ENCODE measurements at regions not wholly inside any gene's neighbourhood (a gene's known extent, or its start where the extent isn't known, plus 50 kb on each side); places are given as distances from the start of the nearest gene placed in this dataset.

- ChIA-PET POLR2A (no interaction called here), CTCF (no interaction called here)
- no peaks in the 10 kb centered on the region for H3K36me3 ChIP-seq (ENCODE audit: insufficient read depth, low read length)
- intact Hi-C loops (cut with DNase I, micrococcal nuclease): no loop called here
- Mint-ChIP-seq H3K4me3 (no peak overlapping the region), H3K4me1 (ENCODE audit: low read depth) (no peaks in the 10 kb centered on the region), H3K36me3 (ENCODE audit: low read depth) (no peaks in the 10 kb centered on the region), H3K27me3 (no peaks in the 10 kb centered on the region), H3K9me3 (peaks cover 19% of the 10 kb centered on the region), H3K27ac (no peak overlapping the region)
- ATAC-seq (ENCODE audit: poor library complexity): no peak
- H3K27me3 ChIP-seq (ENCODE audit: control insufficient read depth in 1 of 2, insufficient read depth in 2 of 2, low read length in 2 of 2): no peaks in the 10 kb centered on the region
- H3K9me3 ChIP-seq (ENCODE audit: control insufficient read depth in 1 of 2, insufficient read depth in 1 of 2, low read length in 2 of 2): peaks cover 4 to 15% of the 10 kb centered on the region in 2 experiments
- no peak for TF ChIP-seq CTCF (IDR thresholded peaks at IDR 0.05)
- H3K27ac ChIP-seq (ENCODE audit: low read depth in 1 of 2, low read length in 2 of 2): no peak overlapping the region
- H3K4me3 ChIP-seq (ENCODE audit: low read length): no peak overlapping the region
- no peak for DNase-seq
- no peaks in the 10 kb centered on the region for H3K4me1 ChIP-seq (ENCODE audit: insufficient read depth, low read length)
Measured at GRCh38 chr4:63814171-63814964, 594.9 kb downstream of the TECRL start.

GRCh38 chr4:63799166-63799565 lies 610.1 kb downstream of the TECRL start:
- Histone ChIP-seq H3K4me1 (ENCODE audit: insufficient read depth, low read length) (no peaks in the 10 kb centered on the region), H3K36me3 (ENCODE audit: insufficient read depth, low read length) (no peaks in the 10 kb centered on the region), H3K9me3 (ENCODE audit: control insufficient read depth in 1 of 2, insufficient read depth in 1 of 2, low read length in 2 of 2) (peaks cover 0 to 4% of the 10 kb centered on the region in 2 experiments), H3K27ac (ENCODE audit: low read depth in 1 of 2, low read length in 2 of 2) (no peak overlapping the region), H3K4me3 (ENCODE audit: low read length) (no peak overlapping the region), H3K27me3 (ENCODE audit: control insufficient read depth in 1 of 2, insufficient read depth in 2 of 2, low read length in 2 of 2) (no peaks in the 10 kb centered on the region)
- intact Hi-C loops (cut with DNase I, micrococcal nuclease): no loop called here
- ChIA-PET CTCF (no interaction called here), POLR2A (no interaction called here)
- Mint-ChIP-seq H3K4me1 (ENCODE audit: low read depth) (no peaks in the 10 kb centered on the region), H3K27ac (no peak overlapping the region), H3K36me3 (ENCODE audit: low read depth) (no peaks in the 10 kb centered on the region), H3K9me3 (peaks cover 14% of the 10 kb centered on the region), H3K27me3 (no peaks in the 10 kb centered on the region), H3K4me3 (no peak overlapping the region)
- ATAC-seq (ENCODE audit: poor library complexity) (no peak), DNase-seq (no peak)
- no peak for TF ChIP-seq CTCF (IDR thresholded peaks at IDR 0.05)

GRCh38 chr4:63795301-63795700 lies 613.9 kb downstream of the TECRL start:
- ChIA-PET POLR2A (no interaction called here), CTCF (no interaction called here)
- DNase-seq (no peak), ATAC-seq (ENCODE audit: poor library complexity) (no peak)
- Mint-ChIP-seq H3K4me1 (ENCODE audit: low read depth) (no peaks in the 10 kb centered on the region), H3K9me3 (peaks cover 14% of the 10 kb centered on the region), H3K4me3 (no peak overlapping the region), H3K27me3 (no peaks in the 10 kb centered on the region), H3K27ac (no peak overlapping the region), H3K36me3 (ENCODE audit: low read depth) (no peaks in the 10 kb centered on the region)
- no peaks in the 10 kb centered on the region for H3K27me3 ChIP-seq (ENCODE audit: control insufficient read depth in 1 of 2, insufficient read depth in 2 of 2, low read length in 2 of 2)
- intact Hi-C loops (cut with DNase I, micrococcal nuclease): no loop called here
- H3K36me3 ChIP-seq (ENCODE audit: insufficient read depth, low read length): no peaks in the 10 kb centered on the region
- H3K27ac ChIP-seq (ENCODE audit: low read depth in 1 of 2, low read length in 2 of 2): no peak overlapping the region
- H3K4me3 ChIP-seq (ENCODE audit: low read length): no peak overlapping the region
- no peaks in the 10 kb centered on the region for H3K4me1 ChIP-seq (ENCODE audit: insufficient read depth, low read length)
- TF ChIP-seq CTCF (IDR thresholded peaks at IDR 0.05): no peak
- peaks cover 0 to 4% of the 10 kb centered on the region in 2 experiments for H3K9me3 ChIP-seq (ENCODE audit: control insufficient read depth in 1 of 2, insufficient read depth in 1 of 2, low read length in 2 of 2)

Data from CD4-positive, alpha-beta T cell (primary cell).